ENCODE measurements at regions not wholly inside any gene's neighbourhood (a gene's known extent, or its start where the extent isn't known, plus 50 kb on each side); places are given as distances from the start of the nearest gene placed in this dataset.
A peak's percentile ranks its signal among the peaks of the same experiment; 100 is the strongest.

GRCh38 chr2:219699440-219699821 lies 72.0 kb downstream of the SLC4A3 start:
- WGBS, 3 donors = 85 to 90% (median 89%) methylated on average over 8 of the region's 8 CpGs
- intact Hi-C loops (cut with DNase I) = loop anchor here in 1 of 4 donors (10.0 kb wide), 1 partner anchor 55 kb away; no protein-coding TSS in a partner anchor
- no peaks in the 10 kb centered on the region for H3K27me3 ChIP-seq

GRCh38 chr2:219701847-219702634 lies 74.6 kb downstream of the SLC4A3 start:
- peak in 3 of 5 donors; percentile 32 to 54 (median 47) for DNase-seq
- no peak overlapping the region for H3K4me3 ChIP-seq
- no peak overlapping the region for H3K27ac ChIP-seq
- WGBS, 3 donors = 40 to 69% (median 50%) methylated on average over 8 of the region's 8 CpGs
- intact Hi-C loops (cut with DNase I) = no loop called here
- H3K4me1 ChIP-seq (ENCODE audit: insufficient read depth) = no peaks in the 10 kb centered on the region
- H3K36me3 ChIP-seq = no peaks in the 10 kb centered on the region
- TF ChIP-seq CTCF (IDR thresholded peaks at IDR 0.05) (no peak), POLR2A (IDR thresholded peaks at IDR 0.05) (no peak), EP300 (IDR thresholded peaks at IDR 0.05) (no peak)
- H3K27me3 ChIP-seq = no peaks in the 10 kb centered on the region
- H3K9me3 ChIP-seq = no peaks in the 10 kb centered on the region

More at GRCh38 chr2:219699440-219699821, 72.0 kb downstream of the SLC4A3 start:
- no peak overlapping the region for H3K27ac ChIP-seq
- no peaks in the 10 kb centered on the region for H3K9me3 ChIP-seq
- H3K4me1 ChIP-seq (ENCODE audit: insufficient read depth) = no peaks in the 10 kb centered on the region
- TF ChIP-seq POLR2A (IDR thresholded peaks at IDR 0.05) = no peak
- no peak for TF ChIP-seq CTCF (IDR thresholded peaks at IDR 0.05)
- TF ChIP-seq EP300 (IDR thresholded peaks at IDR 0.05) = no peak
- H3K4me3 ChIP-seq = no peak overlapping the region
- no peak for DNase-seq
- H3K36me3 ChIP-seq = no peaks in the 10 kb centered on the region

- intact Hi-C loops (cut with DNase I) = no loop called here
- TF ChIP-seq CTCF (IDR thresholded peaks at IDR 0.05) = no peak
- no peak for TF ChIP-seq POLR2A (IDR thresholded peaks at IDR 0.05)
- TF ChIP-seq EP300 (IDR thresholded peaks at IDR 0.05) = no peak
- no peak for DNase-seq
- Histone ChIP-seq H3K9me3 (no peaks in the 10 kb centered on the region), H3K27ac (no peak overlapping the region), H3K27me3 (no peaks in the 10 kb centered on the region), H3K36me3 (no peaks in the 10 kb centered on the region), H3K4me1 (ENCODE audit: insufficient read depth) (no peaks in the 10 kb centered on the region), H3K4me3 (no peak overlapping the region)
- WGBS, 3 donors = 64 to 72% (median 65%) methylated on average over 7 of the region's 7 CpGs
Measured at GRCh38 chr2:219702796-219703545, 75.5 kb downstream of the SLC4A3 start.

- DNase-seq = no peak
- Histone ChIP-seq H3K36me3 (no peaks in the 10 kb centered on the region), H3K27ac (no peak overlapping the region), H3K9me3 (no peaks in the 10 kb centered on the region), H3K27me3 (no peaks in the 10 kb centered on the region), H3K4me3 (no peak overlapping the region), H3K4me1 (ENCODE audit: insufficient read depth) (peaks cover 2% of the 10 kb centered on the region)
- TF ChIP-seq POLR2A (IDR thresholded peaks at IDR 0.05) = no peak
- TF ChIP-seq EP300 (IDR thresholded peaks at IDR 0.05) = no peak
- no peak for TF ChIP-seq CTCF (IDR thresholded peaks at IDR 0.05)
- intact Hi-C loops (cut with DNase I) = no loop called here
- 93 to 98% (median 93%) methylated on average over 2 of the region's 2 CpGs for WGBS, 3 donors
Measured at GRCh38 chr2:219704878-219705277, 77.4 kb downstream of the SLC4A3 start.
